ENCODE measurements at regions not wholly inside any gene's neighbourhood (a gene's known extent, or its start where the extent isn't known, plus 50 kb on each side); places are given as distances from the start of the nearest gene placed in this dataset.
"Not testable (repeated sequence)": the region's sequence is repeated elsewhere in the genome, so short reads cannot be mapped to it uniquely, and the experiment has no call there.

DNA sequence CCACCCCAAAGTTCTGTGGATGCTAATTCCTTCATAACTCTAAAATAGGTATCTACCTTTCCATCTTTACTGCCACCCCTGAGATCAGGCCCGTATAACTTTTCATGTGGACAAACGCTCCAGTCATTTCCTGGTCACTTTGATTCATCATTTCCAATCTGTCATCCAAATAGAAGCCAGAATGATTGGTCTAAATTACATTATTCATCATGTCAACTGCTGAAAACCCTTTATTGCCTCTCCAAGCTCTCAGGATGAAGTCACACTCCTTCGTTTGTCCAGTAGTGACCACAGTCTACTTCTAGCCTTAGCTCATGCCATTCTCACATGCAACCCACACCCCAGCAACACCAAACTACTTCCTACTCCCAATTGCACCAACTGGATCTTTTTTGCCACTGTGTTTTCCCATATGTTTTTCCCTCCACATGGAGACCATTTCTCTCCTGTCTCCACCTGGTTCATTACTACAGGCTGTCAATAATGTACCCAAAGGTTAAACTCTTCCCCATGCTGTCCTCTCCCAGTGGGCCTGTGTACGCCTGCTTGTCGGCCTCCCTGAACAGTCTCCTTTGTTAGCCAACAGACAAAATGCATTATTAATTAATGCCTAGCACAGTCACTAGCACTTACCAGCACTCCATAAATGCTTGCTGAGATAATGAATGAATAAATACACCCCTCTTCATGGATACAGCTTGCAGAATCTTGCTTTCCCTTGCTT lies 382.6 kb upstream of the NOCT start:
- WGBS, 2 experiments (ENCODE audit: low coverage in 1 of 2, low lambda C conversion rate in 2 of 2, missing lambda C conversion rate in 2 of 2), result 42 to 48% methylated on average over 5 of the region's 5 CpGs
- DNase-seq, result peak; percentile 44
- Histone ChIP-seq H3K27me3 (replicated peaks; ENCODE audit: insufficient read depth) (no peaks in the 10 kb centered on the region), H2AFZ (no peak overlapping the region), H3K9ac (no peak overlapping the region), H4K20me1 (ENCODE audit: insufficient read depth) (no peaks in the 10 kb centered on the region), H3F3A (ENCODE audit: insufficient read depth) (0 out of 2 replicates have a peak, but pooled peaks cover 9% of the 10 kb centered on the region), H3K4me1 (ENCODE audit: insufficient read depth) (peaks cover 10% of the 10 kb centered on the region; the same call in 1 of the 2 replicates), H3K36me3 (ENCODE audit: low read depth) (no peaks in the 10 kb centered on the region), H3K4me3 (no peak overlapping the region), H3K9me2 (ENCODE audit: insufficient read depth) (no peaks in the 10 kb centered on the region), H3K27ac (no peak overlapping the region), H3K4me2 (ENCODE audit: unreplicated experiment) (no peak overlapping the region), H3K9me3 (ENCODE audit: low read depth) (no peaks in the 10 kb centered on the region), H3K79me2 (ENCODE audit: insufficient read depth) (no peaks in the 10 kb centered on the region)
- in situ Hi-C loops (cut with MboI), result no loop called here
- TF ChIP-seq EZH2phosphoT487 (IDR thresholded peaks at IDR 0.05; ENCODE audit: insufficient read depth, low read depth), result no peak
- no peak for TF ChIP-seq EZH2 (IDR thresholded peaks at IDR 0.05; ENCODE audit: insufficient read depth, poor library complexity, severe bottlenecking)

DNA sequence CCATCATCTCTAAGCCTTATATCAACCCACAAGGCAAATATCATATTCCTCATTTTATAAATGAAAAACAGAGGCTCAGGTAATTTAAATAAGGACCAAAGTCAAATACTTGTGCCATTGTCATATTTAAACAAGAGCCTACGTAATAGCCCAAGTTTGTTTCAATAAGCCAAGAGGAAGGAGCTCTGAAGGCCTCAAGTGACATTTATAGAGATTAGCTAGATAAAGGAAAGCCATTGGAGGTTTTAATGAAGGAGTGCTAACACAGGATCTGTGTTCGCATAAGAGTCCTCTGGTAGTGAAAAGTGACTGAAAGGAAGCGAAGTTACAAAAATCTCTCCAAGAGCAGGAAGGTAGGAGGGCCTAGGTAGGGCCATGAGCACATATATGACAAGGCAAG lies 384.9 kb upstream of the NOCT start:
- in situ Hi-C loops (cut with MboI), result no loop called here
- Histone ChIP-seq H3K36me3 (ENCODE audit: low read depth) (no peaks in the 10 kb centered on the region), H2AFZ (no peak overlapping the region), H3K9ac (no peak overlapping the region), H3K4me2 (ENCODE audit: unreplicated experiment) (no peak overlapping the region), H3K27ac (no peak overlapping the region), H3K4me3 (no peak overlapping the region), H3K79me2 (ENCODE audit: insufficient read depth) (no peaks in the 10 kb centered on the region), H3F3A (ENCODE audit: insufficient read depth) (0 out of 2 replicates have a peak, but pooled peaks cover 9% of the 10 kb centered on the region), H3K4me1 (ENCODE audit: insufficient read depth) (peaks cover 10% of the 10 kb centered on the region; the same call in 1 of the 2 replicates), H4K20me1 (ENCODE audit: insufficient read depth) (no peaks in the 10 kb centered on the region), H3K9me2 (ENCODE audit: insufficient read depth) (no peaks in the 10 kb centered on the region), H3K27me3 (replicated peaks; ENCODE audit: insufficient read depth) (no peaks in the 10 kb centered on the region), H3K9me3 (ENCODE audit: low read depth) (no peaks in the 10 kb centered on the region)
- WGBS, 2 experiments (ENCODE audit: low coverage in 1 of 2, low lambda C conversion rate in 2 of 2, missing lambda C conversion rate in 2 of 2), result 88 to 89% methylated on average over 3 of the region's 3 CpGs
- TF ChIP-seq EZH2 (IDR thresholded peaks at IDR 0.05; ENCODE audit: insufficient read depth, poor library complexity, severe bottlenecking) (no peak), EZH2phosphoT487 (IDR thresholded peaks at IDR 0.05; ENCODE audit: insufficient read depth, low read depth) (no peak)
- DNase-seq, result no peak

DNA sequence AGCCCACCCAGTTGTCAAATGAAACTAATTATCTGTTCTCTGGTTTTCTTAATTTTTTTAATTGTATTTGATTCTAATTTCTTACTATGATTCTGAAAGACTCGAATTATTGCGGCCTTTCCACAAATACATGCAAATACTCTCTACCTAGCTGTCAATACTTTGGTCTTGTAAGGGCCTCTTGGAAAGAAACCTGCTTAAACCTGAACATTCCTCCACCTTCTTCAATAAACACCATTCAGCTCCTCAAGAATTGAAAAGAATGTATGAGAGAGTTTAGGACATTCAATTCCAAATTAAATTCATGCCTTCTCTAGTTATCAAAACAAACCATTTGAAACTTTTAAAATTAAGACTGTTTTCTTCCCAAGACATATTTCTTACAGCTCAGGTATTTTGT lies 385.9 kb upstream of the NOCT start:
- Histone ChIP-seq H4K20me1 (ENCODE audit: insufficient read depth) (no peaks in the 10 kb centered on the region), H3K9ac (no peak overlapping the region), H3K27ac (no peak overlapping the region), H3K79me2 (ENCODE audit: insufficient read depth) (no peaks in the 10 kb centered on the region), H2AFZ (no peak overlapping the region), H3K27me3 (replicated peaks; ENCODE audit: insufficient read depth) (no peaks in the 10 kb centered on the region), H3K4me1 (ENCODE audit: insufficient read depth) (peaks cover 10% of the 10 kb centered on the region; the same call in 1 of the 2 replicates), H3K9me2 (ENCODE audit: insufficient read depth) (no peaks in the 10 kb centered on the region), H3K4me3 (no peak overlapping the region), H3K36me3 (ENCODE audit: low read depth) (no peaks in the 10 kb centered on the region), H3F3A (ENCODE audit: insufficient read depth) (0 out of 2 replicates have a peak, but pooled peaks cover 9% of the 10 kb centered on the region), H3K4me2 (ENCODE audit: unreplicated experiment) (no peak overlapping the region), H3K9me3 (ENCODE audit: low read depth) (no peaks in the 10 kb centered on the region)
- 100% methylated on average over 2 of the region's 2 CpGs for WGBS, 2 experiments (ENCODE audit: low coverage in 1 of 2, low lambda C conversion rate in 2 of 2, missing lambda C conversion rate in 2 of 2)
- in situ Hi-C loops (cut with MboI), result no loop called here
- TF ChIP-seq EZH2 (IDR thresholded peaks at IDR 0.05; ENCODE audit: insufficient read depth, poor library complexity, severe bottlenecking) (no peak), EZH2phosphoT487 (IDR thresholded peaks at IDR 0.05; ENCODE audit: insufficient read depth, low read depth) (no peak)
- DNase-seq, result no peak

DNA sequence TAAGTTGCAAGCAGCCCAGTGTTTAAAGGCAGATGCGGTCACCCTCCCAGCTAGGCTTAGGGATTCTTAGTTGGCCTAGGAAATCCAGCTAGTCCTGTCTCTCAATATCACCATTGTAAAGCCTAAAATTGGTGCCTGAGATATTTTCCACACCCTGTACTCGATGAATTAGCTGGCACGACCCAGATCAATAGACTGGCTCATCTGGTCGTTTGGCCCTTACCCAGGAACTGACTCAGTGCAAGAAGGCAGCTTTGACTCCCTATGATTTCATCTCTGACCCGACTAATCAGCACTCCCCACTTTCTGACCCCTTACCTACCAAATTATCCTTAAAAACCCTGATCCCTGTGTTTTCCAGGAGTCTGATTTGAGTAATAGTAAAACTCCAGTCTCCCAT lies 384.9 kb upstream of the SLC7A11 start:
- H3K27me3 ChIP-seq (replicated peaks; ENCODE audit: insufficient read depth), result no peaks in the 10 kb centered on the region
- TF ChIP-seq EZH2 (IDR thresholded peaks at IDR 0.05; ENCODE audit: insufficient read depth, poor library complexity, severe bottlenecking), result no peak
- no peak for TF ChIP-seq EZH2phosphoT487 (IDR thresholded peaks at IDR 0.05; ENCODE audit: insufficient read depth, low read depth)
- H3K27ac ChIP-seq, result no peak overlapping the region
- no peaks in the 10 kb centered on the region for H3K4me1 ChIP-seq (ENCODE audit: insufficient read depth)
- no peaks in the 10 kb centered on the region for H3K9me2 ChIP-seq (ENCODE audit: insufficient read depth)
- H3K36me3 ChIP-seq (ENCODE audit: low read depth), result no peaks in the 10 kb centered on the region
- H3K9ac ChIP-seq, result no peak overlapping the region
- no peaks in the 10 kb centered on the region for H3K79me2 ChIP-seq (ENCODE audit: insufficient read depth)
- no peak overlapping the region for H3K4me2 ChIP-seq (ENCODE audit: unreplicated experiment)
- no peak overlapping the region for H3K4me3 ChIP-seq
- H4K20me1 ChIP-seq (ENCODE audit: insufficient read depth), result no peaks in the 10 kb centered on the region
- DNase-seq, result peak; percentile 49
- WGBS, 2 experiments (ENCODE audit: low coverage in 1 of 2, low lambda C conversion rate in 2 of 2, missing lambda C conversion rate in 2 of 2), result 44 to 53% methylated on average over 5 of the region's 5 CpGs
- no peaks in the 10 kb centered on the region for H3F3A ChIP-seq (ENCODE audit: insufficient read depth)
- in situ Hi-C loops (cut with MboI), result no loop called here
- H2AFZ ChIP-seq, result no peak overlapping the region
- no peaks in the 10 kb centered on the region for H3K9me3 ChIP-seq (ENCODE audit: low read depth)

DNA sequence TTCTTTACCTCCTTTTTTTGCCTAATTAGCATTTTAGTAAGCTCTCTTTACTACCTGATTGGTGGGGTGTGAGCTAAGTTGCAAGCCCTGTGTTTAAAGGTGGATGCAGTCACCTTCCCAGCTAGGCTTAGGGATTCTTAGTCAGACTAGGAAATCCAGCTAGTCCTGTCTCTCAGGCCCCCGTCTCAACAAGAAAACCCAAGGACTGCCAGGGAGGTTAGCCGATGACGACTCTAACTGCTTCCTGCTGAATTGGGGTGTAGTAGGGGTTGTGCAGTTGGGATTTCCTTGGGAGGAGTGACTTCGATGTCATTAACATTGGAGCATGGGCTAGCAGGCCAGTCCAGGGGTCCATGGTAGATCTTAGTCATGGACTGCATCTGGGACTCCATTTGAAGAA lies 380.2 kb upstream of the SLC7A11 start:
- H3K4me1 ChIP-seq (ENCODE audit: insufficient read depth); H3K4me2 ChIP-seq (ENCODE audit: unreplicated experiment); H2AFZ ChIP-seq; H3K27me3 ChIP-seq (replicated peaks; ENCODE audit: insufficient read depth); H3K27ac ChIP-seq; H3K4me3 ChIP-seq; H3K79me2 ChIP-seq (ENCODE audit: insufficient read depth); H3F3A ChIP-seq (ENCODE audit: insufficient read depth); H3K9me2 ChIP-seq (ENCODE audit: insufficient read depth); H3K9ac ChIP-seq; H3K36me3 ChIP-seq (ENCODE audit: low read depth); in situ Hi-C loops (cut with MboI); DNase-seq; H3K9me3 ChIP-seq (ENCODE audit: low read depth); H4K20me1 ChIP-seq (ENCODE audit: insufficient read depth): not testable (repeated sequence)
- 56 to 75% methylated on average over 4 of the region's 4 CpGs for WGBS, 2 experiments (ENCODE audit: low coverage in 1 of 2, low lambda C conversion rate in 2 of 2, missing lambda C conversion rate in 2 of 2)

Measured in GM23248 (cell line).